HepG2 (cell line): ENCODE measurements at regions not wholly inside any gene's neighbourhood (a gene's known extent, or its start where the extent isn't known, plus 50 kb on each side); places are given as distances from the start of the nearest gene placed in this dataset.

Source experiments
- ATAC-seq: fragments of 200-7000 bp; cut with Tn5 transposase; 3 replicates; pipeline ENCODE4 v1.9.1; 2020; ENCODE audit warnings: mild to moderate bottlenecking, moderate library complexity
- BruUV-seq: library from RNA; stranded (reverse); fragments of 400-500 nt; replicated peaks from 2 replicates; lab custom pipeline; 2021; lab: Mats Ljungman, UMichigan
- CTCF ChIA-PET: fragments of 300-600 bp; formaldehyde crosslinking; extraction: SDS; loops from one replicate; lab custom pipeline; 2021; ENCODE audit warnings: low total read pairs, inconsistent platforms, low intra/inter-chr PET ratio; lab: Yijun Ruan, JAX
- POLR2A ChIA-PET: fragments of 350-600 bp; sonication (Branson Sonifier 250); formaldehyde crosslinking; loops from one replicate; lab custom pipeline; 2020; ENCODE audit warnings: antibody characterized with exemption, inconsistent platforms; lab: Yijun Ruan, JAX
- DNase-seq: peaks from one replicate; pipeline ENCODE4 v3.0.0-alpha.2; 2015; ENCODE audit warnings: low spot score
- FAIRE-seq: peaks from 3 replicates; lab custom pipeline; 2011; peaks lifted over from hg19 to GRCh38; lab: Jason Lieb, UNC
- H2AFZ ChIP-seq: one replicate; pipeline ENCODE4 v1.6.1; 2011; ENCODE audit warnings: low read length, inconsistent platforms
- H3K27ac ChIP-seq: fragments of 300-600 bp; 3 replicates; pipeline ENCODE4 v1.8.0; 2011; ENCODE audit warnings: mixed run types, mild to moderate bottlenecking, mixed read lengths, low read length, inconsistent platforms; ENCODE audit not compliant: insufficient read depth; ENCODE audit errors: extremely low read length
- H3K27me3 ChIP-seq, 2 experiments: fragments of 200-600 bp in 1 of 2; 2 replicates in 1 of 2; 3 replicates in 1 of 2; pipeline versions ENCODE4 v1.6.0 to v1.8.0; 2011; ENCODE audit warnings: low read length in 2 of 2, mild to moderate bottlenecking in 2 of 2, moderate library complexity in 2 of 2, inconsistent platforms in 1 of 2; ENCODE audit not compliant: insufficient read depth in 2 of 2, control insufficient read depth in 1 of 2
- H3K36me3 ChIP-seq, 2 experiments: fragments of 200-600 bp in 1 of 2; replicated peaks in 1 of 2; 2 replicates in 1 of 2; 3 replicates in 1 of 2; pipeline versions ENCODE4 v1.5.1 to v1.8.0; 2011; ENCODE audit warnings: low read length in 2 of 2, inconsistent platforms in 1 of 2; ENCODE audit not compliant: insufficient read depth in 2 of 2, control insufficient read depth in 1 of 2
- H3K4me1 ChIP-seq: 2 replicates; pipeline ENCODE4 v1.5.1; 2012; ENCODE audit warnings: low read length, inconsistent platforms; ENCODE audit not compliant: insufficient read depth
- H3K4me2 ChIP-seq: 2 replicates; pipeline ENCODE4 v1.6.0; 2011; ENCODE audit warnings: low read depth, low read length, inconsistent platforms
- H3K4me3 ChIP-seq, 3 experiments: fragments of 200-600 bp in 1 of 3; sonication (generic), shearing (Covaris generic) in 1 of 3; replicated peaks in 1 of 3; 2 replicates each; pipeline ENCODE4 v1.5.1; 2011 to 2016; ENCODE audit warnings: low read length in 3 of 3, inconsistent platforms in 2 of 3, low read depth in 2 of 3, mild to moderate bottlenecking in 2 of 3, control low read depth in 1 of 3, mixed read lengths in 1 of 3; ENCODE audit not compliant: insufficient read depth in 1 of 3
- H3K79me2 ChIP-seq: one replicate; pipeline ENCODE4 v1.6.1; 2011; ENCODE audit warnings: low read length, inconsistent platforms; ENCODE audit not compliant: insufficient read depth
- H3K9ac ChIP-seq: 2 replicates; pipeline ENCODE4 v1.6.0; 2011; ENCODE audit warnings: mild to moderate bottlenecking, low read depth, low read length, inconsistent platforms; ENCODE audit not compliant: insufficient read depth
- H3K9me3 ChIP-seq: 2 replicates; pipeline ENCODE4 v1.5.1; 2012; ENCODE audit warnings: mild to moderate bottlenecking, low read length
- H4K20me1 ChIP-seq: 2 replicates; pipeline ENCODE4 v1.6.0; 2011; ENCODE audit warnings: inconsistent platforms, mild to moderate bottlenecking, low read length, moderate library complexity; ENCODE audit not compliant: insufficient read depth
- ARHGAP35 ChIP-seq: sonication (generic); formaldehyde crosslinking; IDR thresholded peaks from 2 replicates; pipeline ENCODE4 v1.9.0; 2022; ENCODE audit warnings: mild to moderate bottlenecking, inconsistent platforms, moderate library complexity, missing genetic modification reagents, borderline replicate concordance
- BCL6 ChIP-seq: IDR thresholded peaks from 2 replicates; pipeline ENCODE4 v1.6.1; 2016; ENCODE audit warnings: missing genetic modification reagents, missing compliant biosample characterization
- ERF ChIP-seq: IDR thresholded peaks from 2 replicates; pipeline ENCODE4 v1.6.1; 2018; ENCODE audit warnings: missing biosample characterization, missing genetic modification reagents
- HMGA1 ChIP-seq: sonication (generic); formaldehyde crosslinking; conservative IDR thresholded peaks from 2 replicates; pipeline ENCODE4 v1.4.0; 2020; ENCODE audit warnings: missing genetic modification reagents
- HNF4A ChIP-seq: sonication (generic); formaldehyde crosslinking; IDR thresholded peaks from 2 replicates; pipeline ENCODE4 v1.4.0; 2020; ENCODE audit warnings: missing genetic modification reagents
- MEIS2 ChIP-seq: sonication (generic); formaldehyde crosslinking; IDR thresholded peaks from 2 replicates; pipeline ENCODE4 v1.9.0; 2021; ENCODE audit warnings: mild to moderate bottlenecking, missing genetic modification reagents
- POLR2AphosphoS2 ChIP-seq: IDR thresholded peaks from 2 replicates; pipeline ENCODE4 v1.6.1; 2011; ENCODE audit warnings: low read depth, low read length, improper control_type of control experiment
- SRSF1 ChIP-seq: fragments of 200-400 bp; formaldehyde crosslinking; optimal IDR thresholded peaks from 2 replicates; pipeline ENCODE3; 2017; ENCODE audit warnings: mild to moderate bottlenecking, low read depth, low read length, moderate library complexity
- ZNF703 ChIP-seq: sonication (generic); formaldehyde crosslinking; IDR thresholded peaks from 2 replicates; pipeline ENCODE4 v1.5.1; 2020; ENCODE audit warnings: missing genetic modification reagents, mild to moderate bottlenecking, moderate library complexity, borderline replicate concordance
- WGBS: methylation state at CpG from one replicate; pipeline ENCODE4 v1.1.6; 2017; ENCODE audit warnings: low lambda C conversion rate; 5-methylcytosine and 5-hydroxymethylcytosine counted together
- in situ Hi-C: cut with HindIII; loops from 2 replicates; pipeline ENCODE4 v1.10.0; 2017; ENCODE audit warnings: low pct_unique_long_range_greater_than_20kb; ENCODE audit not compliant: extremely low pct_ligation_motif_present
- intact Hi-C: fragments of 100-400 bp; cut with micrococcal nuclease; formaldehyde crosslinking; loops from one replicate; pipeline ENCODE4 v1.10.0; 2022; ENCODE audit not compliant: unreplicated experiment
- TF ChIP-seq, protein P1 (sequence below): sonication (generic); formaldehyde crosslinking; IDR thresholded peaks from 2 replicates; pipeline ENCODE4 v1.4.0; 2020; ENCODE audit warnings: missing genetic modification reagents

DNA sequence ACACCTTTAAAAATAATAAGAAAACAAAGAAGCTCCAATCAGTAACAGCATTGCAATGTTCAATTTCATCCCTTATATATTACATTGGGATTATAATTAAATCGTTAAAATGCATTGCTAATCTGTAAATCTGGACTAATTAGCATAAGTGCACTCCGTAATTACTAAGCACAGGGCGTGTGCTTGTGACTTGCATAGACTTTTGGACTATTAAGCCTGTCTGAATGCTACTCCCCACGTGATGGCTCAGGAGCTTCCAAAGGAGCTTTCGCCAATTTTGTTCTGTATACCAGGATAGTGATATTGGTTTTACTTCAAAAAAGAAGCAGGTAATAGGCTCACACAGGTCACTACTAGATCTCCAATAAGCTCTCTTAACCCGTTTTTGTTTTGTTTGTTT lies 497.1 kb downstream of the SMARCA1 start:
- no peak for TF ChIP-seq POLR2AphosphoS2
- TF ChIP-seq BCL6 (CRISPR knock-in tag): no peak
- no peak for TF ChIP-seq ERF
- TF ChIP-seq HNF4A (CRISPR knock-in tag): no peak
- TF ChIP-seq HMGA1 (CRISPR knock-in tag): no peak
- TF ChIP-seq, protein P1, sequence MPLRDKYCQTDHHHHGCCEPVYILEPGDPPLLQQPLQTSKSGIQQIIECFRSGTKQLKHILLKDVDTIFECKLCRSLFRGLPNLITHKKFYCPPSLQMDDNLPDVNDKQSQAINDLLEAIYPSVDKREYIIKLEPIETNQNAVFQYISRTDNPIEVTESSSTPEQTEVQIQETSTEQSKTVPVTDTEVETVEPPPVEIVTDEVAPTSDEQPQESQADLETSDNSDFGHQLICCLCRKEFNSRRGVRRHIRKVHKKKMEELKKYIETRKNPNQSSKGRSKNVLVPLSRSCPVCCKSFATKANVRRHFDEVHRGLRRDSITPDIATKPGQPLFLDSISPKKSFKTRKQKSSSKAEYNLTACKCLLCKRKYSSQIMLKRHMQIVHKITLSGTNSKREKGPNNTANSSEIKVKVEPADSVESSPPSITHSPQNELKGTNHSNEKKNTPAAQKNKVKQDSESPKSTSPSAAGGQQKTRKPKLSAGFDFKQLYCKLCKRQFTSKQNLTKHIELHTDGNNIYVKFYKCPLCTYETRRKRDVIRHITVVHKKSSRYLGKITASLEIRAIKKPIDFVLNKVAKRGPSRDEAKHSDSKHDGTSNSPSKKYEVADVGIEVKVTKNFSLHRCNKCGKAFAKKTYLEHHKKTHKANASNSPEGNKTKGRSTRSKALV (CRISPR knock-in tag): no peak
- no peak for TF ChIP-seq SRSF1
- no peak for TF ChIP-seq MEIS2 (CRISPR knock-in tag)
- TF ChIP-seq ARHGAP35: no peak
- no peak for TF ChIP-seq ZNF703 (CRISPR knock-in tag)
- H2AFZ ChIP-seq: no peak overlapping the region
- no TSS peak for BruUV-seq
- DNase-seq (no peak), ATAC-seq (no peak), FAIRE-seq (no peak)
- POLR2A ChIA-PET: no interaction called here
- no peaks in the 10 kb centered on the region for H3K9me3 ChIP-seq
- no peak overlapping the region for H3K4me3 ChIP-seq
- in situ Hi-C loops: no loop called here
- no peaks in the 10 kb centered on the region for H3K79me2 ChIP-seq
- H3K36me3 ChIP-seq: no peaks in the 10 kb centered on the region
- CTCF ChIA-PET: no interaction called here
- intact Hi-C loops: no loop called here
- H3K27me3 ChIP-seq: no peaks in the 10 kb centered on the region
- H3K4me1 ChIP-seq: no peaks in the 10 kb centered on the region
- H4K20me1 ChIP-seq: no peaks in the 10 kb centered on the region
- H3K4me2 ChIP-seq: no peak overlapping the region
- no peak overlapping the region for H3K27ac ChIP-seq
- no peak overlapping the region for H3K9ac ChIP-seq
- 85% methylated on average over 5 of the region's 6 CpGs for WGBS
